GM18951 (cell line): ENCODE measurements at regions not wholly inside any gene's neighbourhood (a gene's known extent, or its start where the extent isn't known, plus 50 kb on each side); places are given as distances from the start of the nearest gene placed in this dataset.

ENCODE experiments used
- POLR2A ChIP-seq: IDR thresholded peaks from 4 replicates; pipeline ENCODE4 v1.6.1; 2011; ENCODE audit warnings: mild to moderate bottlenecking; ENCODE audit not compliant: insufficient read length, insufficient read depth; ENCODE audit errors: extremely low read depth
- in situ Hi-C: fragments of 300-500 bp; cut with MboI; formaldehyde crosslinking; loops from one replicate; pipeline ENCODE4 v1.12.0; 2022; ENCODE audit warnings: low sequenced_read_pairs, mixed read lengths, inconsistent platforms; ENCODE audit not compliant: unreplicated experiment

- in situ Hi-C loops = no loop called here
- no peak for TF ChIP-seq POLR2A
Measured at GRCh38 chr13:21319869-21320641, 139.0 kb downstream of the ZDHHC20 start.

- no peak for TF ChIP-seq POLR2A
- in situ Hi-C loops = no loop called here
Measured at GRCh38 chr13:21320642-21321034, 138.5 kb downstream of the ZDHHC20 start.

DNA sequence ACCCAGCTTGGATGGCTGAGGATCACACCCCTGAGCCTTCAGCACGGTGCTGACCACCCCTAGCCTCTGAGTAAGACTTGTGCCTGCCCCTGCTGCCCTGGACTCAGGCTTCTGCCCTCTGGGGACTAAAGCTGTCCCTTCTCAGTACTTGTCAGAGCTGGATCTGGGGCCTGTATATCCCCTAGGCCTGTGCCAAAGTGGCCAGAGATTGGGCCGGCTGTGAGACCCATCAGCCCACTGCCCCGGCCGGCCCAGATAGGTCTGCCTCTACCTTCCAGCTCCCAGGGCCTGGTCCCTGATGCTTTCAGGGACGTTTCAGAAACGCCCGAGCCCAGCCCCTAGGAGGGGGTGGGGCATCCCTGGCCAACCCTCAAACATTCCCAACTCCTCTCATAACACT is 137.8 kb downstream of the ZDHHC20 start:
- in situ Hi-C loops = no loop called here
- no peak for TF ChIP-seq POLR2A

DNA sequence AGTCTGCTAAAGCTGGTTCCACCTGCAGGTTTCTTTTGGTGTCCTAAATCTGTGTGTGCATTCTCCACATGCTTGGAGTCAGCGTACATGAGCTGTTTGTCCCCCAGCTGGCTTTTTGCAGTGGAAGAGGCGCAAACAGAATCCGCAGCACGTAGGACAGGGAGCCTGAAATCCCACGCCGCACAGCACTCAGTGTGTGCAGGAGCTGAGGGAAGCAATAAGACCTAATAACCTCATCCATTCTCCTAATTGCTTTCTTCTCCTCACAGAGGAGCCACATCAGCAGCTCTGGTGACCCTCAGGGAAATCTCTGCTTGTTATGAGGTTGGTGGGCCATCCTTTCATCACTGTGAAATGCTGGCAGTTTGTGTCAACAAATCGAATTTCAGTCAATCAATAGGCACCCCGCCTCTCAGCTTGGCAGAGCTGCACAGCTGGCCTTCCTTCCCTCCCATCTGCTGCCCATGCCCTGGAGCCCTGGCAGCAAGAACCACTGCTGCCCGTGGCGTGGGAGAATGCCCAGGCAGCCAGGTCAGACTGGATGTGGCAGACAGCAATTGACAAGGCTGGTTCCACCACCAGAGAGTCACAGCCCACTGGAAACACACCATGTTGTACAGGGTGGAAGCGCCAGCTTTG is 136.7 kb downstream of the ZDHHC20 start:
- in situ Hi-C loops = no loop called here
- TF ChIP-seq POLR2A = no peak
